Activated CD4-positive, alpha-beta memory T cell treated with anti-CD3 and anti-CD28 coated beads, Interleukin-2, amount 10 ng/mL, durations not matched to agents 7 days and 5 days (primary cell): ENCODE measurements at regions not wholly inside any gene's neighbourhood (a gene's known extent, or its start where the extent isn't known, plus 50 kb on each side); places are given as distances from the start of the nearest gene placed in this dataset.

ENCODE experiments used
- CTCF ChIA-PET: fragments of 350-600 bp; sonication (Branson Sonifier 250); formaldehyde crosslinking; loops from one replicate; lab custom pipeline; 2021; ENCODE audit warnings: antibody characterized with exemption, inconsistent platforms; lab: Charles Lee
- POLR2A ChIA-PET: fragments of 350-600 bp; sonication (Branson Sonifier 250); formaldehyde crosslinking; loops from one replicate; lab custom pipeline; 2021; ENCODE audit warnings: antibody characterized with exemption; lab: Charles Lee
- DNase-seq: peaks from one replicate; pipeline ENCODE4 v3.0.0-alpha.2; 2020
- H3K27ac Mint-ChIP-seq: one replicate; pipeline ENCODE4 v1.8.0; 2021; ENCODE audit warnings: mild to moderate bottlenecking, mixed read lengths
- H3K27me3 Mint-ChIP-seq: one replicate; pipeline ENCODE4 v1.8.0; 2021; ENCODE audit warnings: mixed read lengths
- H3K36me3 Mint-ChIP-seq: one replicate; pipeline ENCODE4 v1.8.0; 2021; ENCODE audit warnings: low read depth, mixed read lengths
- H3K4me1 Mint-ChIP-seq: one replicate; pipeline ENCODE4 v1.8.0; 2021; ENCODE audit warnings: mixed read lengths
- H3K4me3 Mint-ChIP-seq: one replicate; pipeline ENCODE4 v1.8.0; 2021; ENCODE audit warnings: mild to moderate bottlenecking, mixed read lengths
- H3K9me3 Mint-ChIP-seq: one replicate; pipeline ENCODE4 v1.8.0; 2021; ENCODE audit warnings: mixed read lengths

DNA sequence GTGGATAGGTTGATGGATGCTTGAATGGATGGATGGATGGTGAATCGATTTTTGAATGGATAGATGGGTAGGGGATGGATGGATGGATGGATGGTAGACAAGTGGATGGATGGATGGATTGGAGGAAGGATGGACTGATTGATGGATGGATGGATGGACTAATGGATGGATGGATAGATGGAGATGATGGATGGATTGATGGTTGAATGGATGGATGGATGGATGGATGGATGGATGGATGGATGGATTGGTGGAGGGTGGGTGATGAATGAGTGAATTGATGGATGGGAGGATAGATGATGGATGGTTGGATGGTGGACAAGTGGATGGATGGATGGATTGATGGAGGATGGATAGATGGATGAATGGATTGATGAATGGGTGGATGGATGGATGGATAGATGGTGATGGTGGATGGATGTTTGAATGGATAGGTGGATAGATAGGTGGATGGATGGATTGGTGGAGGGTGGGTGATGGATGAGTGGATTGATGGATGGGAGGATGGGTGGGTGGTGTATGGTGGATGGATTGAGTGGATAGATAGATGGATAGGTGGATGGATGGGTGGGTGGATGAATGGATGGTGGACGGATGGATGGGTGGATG is 1140.9 kb downstream of the BRD1 start:
- Mint-ChIP-seq H3K27ac (no peak overlapping the region), H3K36me3 (no peaks in the 10 kb centered on the region), H3K9me3 (peaks cover 5% of the 10 kb centered on the region), H3K4me1 (no peaks in the 10 kb centered on the region), H3K4me3 (no peak overlapping the region), H3K27me3 (no peaks in the 10 kb centered on the region)
- POLR2A ChIA-PET, result no interaction called here
- DNase-seq, result no peak
- CTCF ChIA-PET, result no interaction called here

DNA sequence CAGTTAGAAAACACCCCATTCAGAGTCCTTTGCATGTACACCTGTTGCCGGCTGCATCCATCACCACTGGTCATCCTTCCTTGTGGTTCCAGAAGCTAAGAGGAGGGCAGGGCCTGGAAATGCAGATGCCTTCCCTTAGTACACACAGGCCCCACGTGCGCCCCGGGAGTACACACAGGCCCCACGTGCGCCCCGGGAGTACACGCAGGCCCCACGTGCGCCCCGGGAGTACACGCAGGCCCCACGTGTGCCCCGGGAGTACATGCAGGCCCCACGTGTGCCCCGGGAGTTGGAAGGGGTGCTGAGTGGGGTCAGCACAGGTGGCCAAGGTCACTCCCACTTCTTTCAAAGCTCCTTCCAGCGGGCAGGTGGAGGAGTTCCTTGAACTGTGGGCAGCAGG is 1141.9 kb downstream of the BRD1 start:
- no peaks in the 10 kb centered on the region for H3K27me3 Mint-ChIP-seq
- H3K9me3 Mint-ChIP-seq, result peaks cover 5% of the 10 kb centered on the region
- H3K4me1 Mint-ChIP-seq, result no peaks in the 10 kb centered on the region
- H3K27ac Mint-ChIP-seq, result no peak overlapping the region
- POLR2A ChIA-PET, result no interaction called here
- CTCF ChIA-PET, result no interaction called here
- H3K36me3 Mint-ChIP-seq, result no peaks in the 10 kb centered on the region
- DNase-seq, result no peak
- H3K4me3 Mint-ChIP-seq, result no peak overlapping the region

DNA sequence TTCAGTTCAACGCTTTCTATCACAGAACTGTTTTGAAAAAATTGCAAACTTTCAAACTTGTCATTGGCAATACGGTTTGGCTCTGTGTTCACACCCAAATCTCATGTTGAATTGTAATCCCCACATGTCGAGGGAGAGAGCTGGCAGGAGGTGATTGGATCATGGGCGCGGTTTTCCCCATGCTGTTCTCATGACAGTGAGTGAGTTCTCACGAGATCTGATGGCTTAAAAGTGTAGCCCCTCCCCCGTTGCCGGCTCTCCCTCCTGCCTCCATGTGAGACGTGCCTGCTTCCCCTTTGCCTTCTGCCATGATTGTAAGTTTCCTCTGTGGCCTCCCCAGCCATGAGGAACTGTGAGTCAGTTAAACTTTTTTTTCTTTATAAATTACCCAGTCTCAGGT is 1144.0 kb downstream of the BRD1 start:
- ChIA-PET POLR2A (no interaction called here), CTCF (no interaction called here)
- Mint-ChIP-seq H3K4me3 (no peak overlapping the region), H3K9me3 (peaks cover 5% of the 10 kb centered on the region), H3K27ac (no peak overlapping the region), H3K27me3 (no peaks in the 10 kb centered on the region), H3K36me3 (no peaks in the 10 kb centered on the region), H3K4me1 (no peaks in the 10 kb centered on the region)
- DNase-seq, result no peak

DNA sequence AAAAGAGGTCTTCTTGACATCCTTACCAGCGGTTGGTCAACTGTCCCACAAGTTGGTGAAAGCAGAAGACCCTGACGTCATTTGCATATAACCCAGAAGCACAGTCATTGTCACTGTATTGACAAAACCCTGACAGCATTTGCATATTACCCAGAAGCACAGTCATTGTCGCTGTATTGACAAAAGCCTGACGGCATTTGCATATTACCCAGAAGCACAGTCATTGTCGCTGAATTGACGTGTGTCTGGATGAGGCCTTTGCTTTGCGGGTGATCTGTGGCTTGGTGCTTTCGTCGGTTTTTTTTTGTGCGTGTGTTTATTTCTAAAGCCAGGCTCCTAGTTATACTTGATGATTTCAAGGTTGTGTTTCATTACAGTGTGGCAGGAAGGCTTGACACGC is 1145.2 kb downstream of the BRD1 start:
- DNase-seq, result no peak
- CTCF ChIA-PET, result no interaction called here
- H3K27ac Mint-ChIP-seq, result no peak overlapping the region
- peaks cover 5% of the 10 kb centered on the region for H3K9me3 Mint-ChIP-seq
- no peaks in the 10 kb centered on the region for H3K27me3 Mint-ChIP-seq
- POLR2A ChIA-PET, result no interaction called here
- no peaks in the 10 kb centered on the region for H3K36me3 Mint-ChIP-seq
- H3K4me1 Mint-ChIP-seq, result no peaks in the 10 kb centered on the region
- no peak overlapping the region for H3K4me3 Mint-ChIP-seq

DNA sequence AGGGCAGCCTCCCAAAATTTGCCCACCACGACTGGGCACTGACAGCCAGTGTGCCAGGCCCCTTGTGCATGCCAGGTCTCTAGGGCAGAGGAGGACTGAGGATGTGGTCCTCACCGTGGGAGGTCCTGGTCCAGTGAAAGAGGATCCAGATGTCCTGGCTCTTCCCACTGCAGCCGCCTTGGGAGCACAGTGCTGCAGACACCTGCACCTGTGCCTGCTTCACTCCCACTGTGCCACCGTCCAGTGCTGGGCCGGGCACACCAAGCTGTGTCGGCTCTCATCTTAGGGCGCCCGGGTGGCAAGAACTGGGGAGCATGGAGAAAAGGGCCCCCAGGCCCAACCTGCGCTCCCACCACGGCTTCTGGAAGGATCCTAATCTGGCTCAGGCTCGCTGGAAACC is 1147.1 kb downstream of the BRD1 start:
- CTCF ChIA-PET, result no interaction called here
- H3K9me3 Mint-ChIP-seq, result no peaks in the 10 kb centered on the region
- no peaks in the 10 kb centered on the region for H3K4me1 Mint-ChIP-seq
- no peak overlapping the region for H3K27ac Mint-ChIP-seq
- no peak overlapping the region for H3K4me3 Mint-ChIP-seq
- H3K36me3 Mint-ChIP-seq, result no peaks in the 10 kb centered on the region
- DNase-seq, result no peak
- POLR2A ChIA-PET, result no interaction called here
- H3K27me3 Mint-ChIP-seq, result no peaks in the 10 kb centered on the region

DNA sequence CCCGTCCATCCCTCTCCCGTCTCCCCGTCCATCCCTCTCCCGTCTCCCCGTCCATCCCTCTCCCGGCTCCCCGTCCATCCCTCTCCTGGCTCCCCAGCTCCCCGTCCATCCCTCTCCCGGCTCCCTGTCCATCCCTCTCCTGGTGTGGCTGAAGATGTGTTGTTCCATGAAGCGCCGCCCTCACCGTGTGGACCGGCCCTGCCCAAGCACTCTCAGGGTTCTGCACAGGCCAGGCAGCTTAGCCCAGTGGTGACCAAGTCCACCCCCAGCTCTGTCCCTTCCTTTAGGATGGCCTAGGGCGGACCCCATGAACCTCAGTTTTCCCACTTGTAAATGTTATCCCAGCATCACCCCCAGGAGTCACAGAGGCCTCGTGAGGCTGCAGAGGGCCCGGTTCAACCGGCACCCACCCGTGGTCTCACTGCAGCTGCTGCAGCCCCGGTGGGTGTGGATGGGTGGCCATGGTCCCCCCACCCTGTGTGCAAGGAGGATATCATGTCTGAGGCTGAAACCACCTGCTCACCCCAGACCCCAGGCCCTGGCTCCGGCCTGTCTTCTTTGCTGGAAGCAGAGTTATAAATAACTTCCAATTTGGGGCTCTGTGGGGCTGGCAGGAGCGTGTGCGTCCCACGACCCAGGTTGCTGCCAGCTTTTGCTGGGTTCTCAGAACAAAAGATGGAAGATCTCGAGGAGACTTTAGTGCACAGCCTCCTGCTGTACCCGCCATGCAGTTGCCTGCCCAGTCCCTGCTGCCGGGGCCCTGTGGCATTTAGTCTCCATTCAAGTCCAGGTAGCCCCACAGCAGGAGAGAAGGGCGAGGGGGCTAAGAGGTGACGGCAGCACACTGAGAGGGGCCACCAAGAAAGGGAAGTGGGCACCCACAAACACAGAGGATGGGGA is 1147.8 kb downstream of the BRD1 start:
- Mint-ChIP-seq H3K27me3 (no peaks in the 10 kb centered on the region), H3K4me1 (no peaks in the 10 kb centered on the region), H3K27ac (no peak overlapping the region), H3K4me3 (no peak overlapping the region), H3K9me3 (no peaks in the 10 kb centered on the region), H3K36me3 (no peaks in the 10 kb centered on the region)
- POLR2A ChIA-PET, result no interaction called here
- no peak for DNase-seq
- CTCF ChIA-PET, result no interaction called here

DNA sequence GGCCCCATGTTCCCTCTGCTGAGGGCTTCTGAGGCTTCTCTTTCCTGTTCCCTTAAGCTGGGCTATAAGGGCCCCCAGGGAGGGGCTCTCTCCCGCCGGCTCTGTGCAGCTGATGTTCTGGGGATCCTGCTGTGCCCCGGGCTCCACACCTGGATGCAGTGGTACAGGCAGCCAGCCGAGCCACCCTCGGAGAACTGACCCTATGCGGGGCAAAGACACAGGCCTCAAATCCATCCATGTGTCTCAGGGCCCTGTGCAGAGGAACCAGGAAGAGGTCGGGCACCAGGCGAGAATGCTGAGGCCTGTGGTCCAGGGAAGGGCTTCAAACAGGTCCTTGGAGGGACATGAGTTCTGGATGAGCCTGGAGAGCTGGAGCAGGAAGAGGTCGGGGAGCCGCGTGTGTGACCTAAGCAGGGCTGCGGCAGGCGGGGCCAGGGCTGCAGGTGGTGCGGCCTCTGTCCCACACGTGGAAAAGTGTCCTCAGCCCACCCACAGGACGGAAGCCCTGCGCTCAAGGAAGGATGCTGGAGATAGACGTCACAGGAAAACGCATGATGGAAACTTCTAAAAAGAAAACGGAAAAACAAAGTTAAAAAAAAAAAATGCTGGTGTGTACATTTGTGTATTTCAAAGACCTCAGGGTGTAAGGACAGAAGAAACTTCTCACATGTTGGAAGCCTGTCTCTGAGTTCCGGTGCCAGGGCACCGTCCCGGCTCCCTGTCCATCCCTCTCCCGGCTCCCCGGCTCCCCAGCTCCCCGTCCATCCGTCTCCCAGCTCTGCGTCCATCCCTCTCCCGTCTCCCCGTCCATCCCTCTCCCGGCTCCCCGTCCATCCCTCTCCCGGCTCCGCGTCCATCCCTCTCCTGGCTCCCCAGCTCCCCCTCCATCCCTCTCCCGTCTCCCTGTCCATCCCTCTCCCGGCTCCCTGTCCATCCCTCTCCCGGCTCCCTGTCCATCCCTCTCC is 1149.2 kb downstream of the BRD1 start:
- POLR2A ChIA-PET, result no interaction called here

DNA sequence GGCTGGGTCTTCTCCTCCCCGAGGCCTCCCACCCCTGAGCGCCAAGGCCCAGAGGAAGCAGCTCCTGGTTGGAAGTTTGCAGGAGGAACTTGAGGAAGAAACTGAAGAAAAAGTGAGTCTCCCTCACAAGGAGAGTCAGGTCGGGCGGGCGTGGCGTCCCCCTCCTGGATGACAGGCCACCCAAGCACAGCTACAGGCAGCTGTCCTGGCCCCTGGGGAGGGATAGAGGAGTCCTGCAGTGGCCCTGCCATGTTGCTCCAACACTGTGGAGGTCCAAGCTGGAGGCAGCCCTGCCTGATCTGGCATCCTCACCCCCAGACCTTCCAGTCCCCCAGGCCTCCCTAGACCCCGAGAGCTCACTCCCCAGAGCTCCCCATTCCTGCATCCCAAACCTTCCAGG is 1150.1 kb downstream of the BRD1 start:
- H3K4me1 Mint-ChIP-seq, result no peaks in the 10 kb centered on the region
- ChIA-PET CTCF (no interaction called here), POLR2A (no interaction called here)
- H3K36me3 Mint-ChIP-seq, result no peaks in the 10 kb centered on the region
- no peak overlapping the region for H3K4me3 Mint-ChIP-seq
- H3K27me3 Mint-ChIP-seq, result no peaks in the 10 kb centered on the region
- H3K27ac Mint-ChIP-seq, result no peak overlapping the region
- peaks cover 4% of the 10 kb centered on the region for H3K9me3 Mint-ChIP-seq
- no peak for DNase-seq

More for the DNA sequence above, 1149.2 kb downstream of the BRD1 start:
- CTCF ChIA-PET, result no interaction called here
- Mint-ChIP-seq H3K4me1 (no peaks in the 10 kb centered on the region), H3K9me3 (peaks cover 2% of the 10 kb centered on the region), H3K27me3 (no peaks in the 10 kb centered on the region), H3K4me3 (no peak overlapping the region), H3K27ac (no peak overlapping the region), H3K36me3 (no peaks in the 10 kb centered on the region)
- DNase-seq, result no peak

DNA sequence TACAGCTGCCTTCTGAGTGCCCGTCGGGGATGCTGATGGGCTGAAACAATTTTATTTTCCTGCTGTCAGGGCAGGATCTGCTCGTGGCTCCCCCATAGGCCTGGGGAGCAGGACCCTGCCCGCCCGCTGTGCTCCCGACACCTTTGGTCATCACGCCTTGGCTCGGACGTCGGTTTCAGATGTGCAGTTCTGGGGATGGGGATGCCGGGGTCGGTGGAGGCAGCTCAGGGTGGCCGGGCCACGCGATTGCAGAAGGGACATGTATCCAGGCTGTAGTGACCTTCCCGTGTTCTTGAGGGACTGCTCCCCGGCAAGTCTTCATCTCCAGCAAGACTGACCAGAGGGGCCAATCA is 1150.5 kb downstream of the BRD1 start:
- POLR2A ChIA-PET, result no interaction called here
- no peak overlapping the region for H3K4me3 Mint-ChIP-seq
- H3K27me3 Mint-ChIP-seq, result no peaks in the 10 kb centered on the region
- no peak for DNase-seq
- no peaks in the 10 kb centered on the region for H3K36me3 Mint-ChIP-seq
- H3K9me3 Mint-ChIP-seq, result peaks cover 7% of the 10 kb centered on the region
- no peak overlapping the region for H3K27ac Mint-ChIP-seq
- CTCF ChIA-PET, result no interaction called here
- no peaks in the 10 kb centered on the region for H3K4me1 Mint-ChIP-seq

DNA sequence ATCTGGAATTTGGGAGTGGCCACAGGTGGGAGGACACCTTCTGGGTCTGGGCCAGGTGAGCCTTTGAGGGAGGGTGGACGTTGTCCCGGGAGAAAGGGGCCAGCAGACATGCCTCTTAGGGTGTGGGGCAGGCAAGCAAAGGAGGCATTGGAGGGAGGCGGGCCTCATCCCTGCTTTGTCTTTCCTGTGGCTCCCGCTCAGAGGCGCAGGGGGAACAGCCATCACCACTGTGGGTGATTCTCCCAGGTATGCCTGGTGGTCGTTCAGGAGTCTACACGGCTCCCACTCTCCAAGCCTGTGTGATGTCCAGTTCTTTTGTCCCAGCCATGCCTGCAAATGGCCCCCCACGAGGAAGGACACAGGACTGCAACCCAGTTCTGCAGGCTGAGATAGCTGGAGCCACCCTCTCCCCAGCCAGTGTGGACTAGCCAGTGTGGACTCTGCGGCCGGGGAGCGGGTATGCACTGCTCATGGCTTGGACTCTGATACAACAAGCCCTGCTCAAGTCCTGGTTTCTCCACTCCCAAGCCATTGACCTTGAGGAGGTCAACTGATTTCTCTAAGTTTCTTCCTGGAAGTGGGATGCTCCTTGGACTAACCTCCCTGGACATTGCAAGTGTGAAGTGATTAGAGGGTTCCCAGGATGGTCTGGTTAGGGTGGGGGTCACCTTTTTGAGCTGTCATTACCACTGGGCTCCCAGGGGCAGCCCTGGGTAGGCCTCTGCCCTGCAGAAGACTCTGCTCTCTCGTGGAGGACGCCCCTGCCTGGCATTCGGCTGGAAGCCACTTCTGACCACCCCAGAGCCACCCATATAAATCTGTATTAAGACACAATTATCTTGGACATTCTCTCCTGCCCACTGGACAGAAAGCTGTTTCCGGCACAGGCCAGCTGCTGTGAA is 1151.2 kb downstream of the BRD1 start:
- peaks cover 8% of the 10 kb centered on the region for H3K9me3 Mint-ChIP-seq
- CTCF ChIA-PET, result no interaction called here
- H3K36me3 Mint-ChIP-seq, result no peaks in the 10 kb centered on the region
- POLR2A ChIA-PET, result no interaction called here
- DNase-seq, result no peak
- H3K27ac Mint-ChIP-seq, result no peak overlapping the region
- no peak overlapping the region for H3K4me3 Mint-ChIP-seq
- H3K4me1 Mint-ChIP-seq, result no peaks in the 10 kb centered on the region
- no peaks in the 10 kb centered on the region for H3K27me3 Mint-ChIP-seq

DNA sequence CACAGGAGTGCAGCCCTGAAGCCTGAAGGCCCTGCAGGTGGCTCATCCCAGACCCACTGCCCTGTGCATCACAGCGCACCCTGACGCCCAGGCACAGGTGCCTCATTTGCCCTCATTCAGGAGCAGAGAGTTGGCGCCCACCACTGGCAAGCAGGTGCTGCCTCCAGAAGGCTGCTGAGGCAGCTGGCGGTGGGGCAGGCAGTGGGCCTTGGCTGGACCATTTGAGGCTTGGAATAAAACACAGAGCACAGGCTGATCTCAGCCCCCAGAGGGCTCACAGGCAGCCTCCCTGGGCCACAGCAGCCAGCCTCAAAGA is 1151.9 kb downstream of the BRD1 start:
- H3K27ac Mint-ChIP-seq, result no peak overlapping the region
- CTCF ChIA-PET, result no interaction called here
- H3K4me1 Mint-ChIP-seq, result no peaks in the 10 kb centered on the region
- no peaks in the 10 kb centered on the region for H3K36me3 Mint-ChIP-seq
- no peaks in the 10 kb centered on the region for H3K27me3 Mint-ChIP-seq
- no peak for DNase-seq
- POLR2A ChIA-PET, result no interaction called here
- H3K4me3 Mint-ChIP-seq, result no peak overlapping the region
- peaks cover 9% of the 10 kb centered on the region for H3K9me3 Mint-ChIP-seq

DNA sequence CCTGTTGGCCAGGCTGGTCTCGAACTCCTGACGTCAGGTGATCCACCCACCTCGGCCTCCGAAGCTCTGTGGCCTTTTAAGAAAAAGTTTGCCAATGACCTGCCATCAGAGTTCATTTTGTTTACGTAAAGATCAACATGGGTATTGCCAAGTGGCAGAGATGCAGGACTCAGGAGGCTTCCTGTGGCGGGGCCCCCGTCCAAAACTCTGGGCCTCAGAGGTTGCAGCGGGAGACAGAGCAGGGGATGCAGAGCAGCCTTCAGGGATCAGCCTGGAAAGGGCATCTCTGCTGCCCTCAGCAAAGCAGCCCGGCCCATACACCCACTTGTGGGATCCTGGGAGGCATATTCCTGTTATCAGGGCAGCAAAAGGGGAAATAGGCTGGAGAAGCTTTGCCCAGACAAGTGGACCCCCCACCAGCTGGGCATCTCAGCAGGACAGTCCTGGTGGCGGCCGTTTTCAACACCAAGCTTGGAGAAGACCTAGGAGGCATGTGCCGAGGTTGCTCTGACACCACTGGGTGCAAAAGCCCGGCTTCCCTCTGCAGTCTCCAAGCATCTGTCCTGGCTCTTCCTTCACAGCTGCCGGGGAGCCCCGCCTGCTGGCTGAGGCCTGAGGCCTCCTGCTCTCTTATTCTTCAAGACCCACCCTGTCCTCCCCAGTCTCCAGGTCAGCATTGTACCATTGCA is 1152.4 kb downstream of the BRD1 start:
- POLR2A ChIA-PET, result no interaction called here
- no peaks in the 10 kb centered on the region for H3K4me1 Mint-ChIP-seq
- no peak for DNase-seq
- no peak overlapping the region for H3K27ac Mint-ChIP-seq
- no peaks in the 10 kb centered on the region for H3K27me3 Mint-ChIP-seq
- peaks cover 11% of the 10 kb centered on the region for H3K9me3 Mint-ChIP-seq
- H3K4me3 Mint-ChIP-seq, result no peak overlapping the region
- CTCF ChIA-PET, result interaction anchor here (0.7 kb wide), 1 partner anchor 1048 kb away, joined by 3 read pairs; no protein-coding TSS in a partner anchor
- H3K36me3 Mint-ChIP-seq, result no peaks in the 10 kb centered on the region
